ES-I3 (cell line): ENCODE measurements at regions not wholly inside any gene's neighbourhood (a gene's known extent, or its start where the extent isn't known, plus 50 kb on each side); places are given as distances from the start of the nearest gene placed in this dataset.

ENCODE experiments used
- H3K36me3 ChIP-seq: 2 replicates; pipeline ENCODE4 v1.6.1; 2013; ENCODE audit warnings: mild to moderate bottlenecking, low read length, control low read depth, moderate library complexity; ENCODE audit not compliant: insufficient read depth
- H3K4me1 ChIP-seq: 2 replicates; pipeline ENCODE4 v1.6.1; 2013; ENCODE audit warnings: mild to moderate bottlenecking, control low read depth, low read length; ENCODE audit not compliant: insufficient read depth
- H3K9ac ChIP-seq: 2 replicates; pipeline ENCODE4 v1.6.1; 2013; ENCODE audit warnings: low read depth, mild to moderate bottlenecking, low read length, moderate library complexity
- H3K9me3 ChIP-seq: 2 replicates; pipeline ENCODE4 v1.6.1; 2013; ENCODE audit warnings: mild to moderate bottlenecking, low read length, moderate library complexity; ENCODE audit not compliant: control insufficient read depth, insufficient read depth

GRCh38 chr12:58532855-58533608 lies 387.3 kb downstream of the LRIG3 start:
- no peaks in the 10 kb centered on the region; the same call in 1 of the 2 replicates for H3K9me3 ChIP-seq
- no peak overlapping the region for H3K9ac ChIP-seq
- H3K4me1 ChIP-seq, result no peaks in the 10 kb centered on the region
- no peaks in the 10 kb centered on the region for H3K36me3 ChIP-seq

- no peak overlapping the region for H3K9ac ChIP-seq
- H3K9me3 ChIP-seq, result no peaks in the 10 kb centered on the region; the same call in 1 of the 2 replicates
- H3K36me3 ChIP-seq, result no peaks in the 10 kb centered on the region
- no peaks in the 10 kb centered on the region for H3K4me1 ChIP-seq
Measured at GRCh38 chr12:58533652-58534051, 386.7 kb downstream of the LRIG3 start.

GRCh38 chr12:58537278-58537677 lies 383.0 kb downstream of the LRIG3 start:
- Histone ChIP-seq H3K4me1 (no peaks in the 10 kb centered on the region), H3K36me3 (no peaks in the 10 kb centered on the region), H3K9me3 (no peaks in the 10 kb centered on the region; the same call in 1 of the 2 replicates), H3K9ac (no peak overlapping the region)

- no peaks in the 10 kb centered on the region for H3K36me3 ChIP-seq
- H3K9ac ChIP-seq, result no peak overlapping the region
- no peaks in the 10 kb centered on the region; the same call in 1 of the 2 replicates for H3K9me3 ChIP-seq
- peaks cover 4% of the 10 kb centered on the region; the same call in 1 of the 2 replicates for H3K4me1 ChIP-seq
Measured at GRCh38 chr12:58539295-58539694, 381.0 kb downstream of the LRIG3 start.

GRCh38 chr12:58540480-58541299 lies 379.6 kb downstream of the LRIG3 start:
- no peaks in the 10 kb centered on the region; the same call in 1 of the 2 replicates for H3K9me3 ChIP-seq
- no peaks in the 10 kb centered on the region for H3K36me3 ChIP-seq
- H3K9ac ChIP-seq, result no peak overlapping the region
- peaks cover 7% of the 10 kb centered on the region; the same call in 1 of the 2 replicates for H3K4me1 ChIP-seq

- no peaks in the 10 kb centered on the region for H3K36me3 ChIP-seq
- H3K9me3 ChIP-seq, result no peaks in the 10 kb centered on the region; the same call in 1 of the 2 replicates
- H3K9ac ChIP-seq, result no peak overlapping the region
- H3K4me1 ChIP-seq, result peaks cover 7% of the 10 kb centered on the region; the same call in 1 of the 2 replicates
Measured at GRCh38 chr12:58541300-58541690, 379.0 kb downstream of the LRIG3 start.

GRCh38 chr12:58544281-58544680 lies 376.0 kb downstream of the LRIG3 start:
- no peaks in the 10 kb centered on the region; the same call in 1 of the 2 replicates for H3K36me3 ChIP-seq
- no peaks in the 10 kb centered on the region; the same call in 1 of the 2 replicates for H3K9me3 ChIP-seq
- H3K9ac ChIP-seq, result no peak overlapping the region
- H3K4me1 ChIP-seq, result peaks cover 7% of the 10 kb centered on the region; the same call in 1 of the 2 replicates

GRCh38 chr12:58547217-58547616 lies 373.1 kb downstream of the LRIG3 start:
- no peaks in the 10 kb centered on the region; the same call in 1 of the 2 replicates for H3K9me3 ChIP-seq
- H3K9ac ChIP-seq, result no peak overlapping the region
- no peaks in the 10 kb centered on the region; the same call in 1 of the 2 replicates for H3K36me3 ChIP-seq
- peaks cover 7% of the 10 kb centered on the region; the same call in 1 of the 2 replicates for H3K4me1 ChIP-seq

GRCh38 chr12:58548801-58549200 lies 371.5 kb downstream of the LRIG3 start:
- Histone ChIP-seq H3K36me3 (no peaks in the 10 kb centered on the region; the same call in 1 of the 2 replicates), H3K9me3 (no peaks in the 10 kb centered on the region), H3K9ac (no peak overlapping the region), H3K4me1 (peaks cover 7% of the 10 kb centered on the region; the same call in 1 of the 2 replicates)

- Histone ChIP-seq H3K9me3 (no peaks in the 10 kb centered on the region), H3K4me1 (no peaks in the 10 kb centered on the region), H3K36me3 (no peaks in the 10 kb centered on the region)
Measured at GRCh38 chr12:58554522-58555157, 365.7 kb downstream of the LRIG3 start.

GRCh38 chr12:58557171-58557570 lies 363.1 kb downstream of the LRIG3 start:
- H3K9me3 ChIP-seq, result no peaks in the 10 kb centered on the region
- H3K9ac ChIP-seq, result no peak overlapping the region
- H3K36me3 ChIP-seq, result no peaks in the 10 kb centered on the region
- no peaks in the 10 kb centered on the region for H3K4me1 ChIP-seq

More at GRCh38 chr12:58554522-58555157, 365.7 kb downstream of the LRIG3 start:
- no peak overlapping the region for H3K9ac ChIP-seq

GRCh38 chr12:58557661-58558060 lies 362.6 kb downstream of the LRIG3 start:
- Histone ChIP-seq H3K4me1 (no peaks in the 10 kb centered on the region), H3K9ac (no peak overlapping the region), H3K9me3 (no peaks in the 10 kb centered on the region), H3K36me3 (no peaks in the 10 kb centered on the region)

- H3K4me1 ChIP-seq, result no peaks in the 10 kb centered on the region
- no peaks in the 10 kb centered on the region for H3K36me3 ChIP-seq
- H3K9ac ChIP-seq, result no peak overlapping the region
- no peaks in the 10 kb centered on the region for H3K9me3 ChIP-seq
Measured at GRCh38 chr12:58563621-58564020, 356.7 kb downstream of the LRIG3 start.

GRCh38 chr12:58564721-58565120 lies 355.6 kb downstream of the LRIG3 start:
- no peaks in the 10 kb centered on the region for H3K36me3 ChIP-seq
- no peaks in the 10 kb centered on the region for H3K4me1 ChIP-seq
- H3K9me3 ChIP-seq, result no peaks in the 10 kb centered on the region
- H3K9ac ChIP-seq, result no peak overlapping the region
